NCI-H2029 treated with DMSO at 0.1 percent for 48 hours (cell line): ENCODE measurements at regions not wholly inside any gene's neighbourhood (a gene's known extent, or its start where the extent isn't known, plus 50 kb on each side); places are given as distances from the start of the nearest gene placed in this dataset.
"Not testable (repeated sequence)": the region's sequence is repeated elsewhere in the genome, so short reads cannot be mapped to it uniquely, and the experiment has no call there.

Experiments
- DNase-seq: peaks from one replicate; lab custom pipeline; 2025; lab: John Stamatoyannopoulos, UW

- DNase-seq = not testable (repeated sequence)
These were observed 731.3 kb upstream of the GRAMD2B start for GRCh38 chr5:125691738-125692530.

- DNase-seq = no peak
These were observed 727.1 kb upstream of the GRAMD2B start for GRCh38 chr5:125695996-125696655.

- DNase-seq = no peak
These were observed 726.4 kb upstream of the GRAMD2B start for GRCh38 chr5:125696762-125697161.

- no peak for DNase-seq
These were observed 724.8 kb upstream of the GRAMD2B start for GRCh38 chr5:125698420-125698819.

- DNase-seq = peak; percentile 74
These were observed 723.3 kb upstream of the GRAMD2B start for GRCh38 chr5:125699860-125700259.

GRCh38 chr5:125700380-125700861, 722.8 kb upstream of the GRAMD2B start:
- DNase-seq = peak; percentile 96

GRCh38 chr5:125703616-125704015, 719.6 kb upstream of the GRAMD2B start:
- DNase-seq = no peak

GRCh38 chr5:125704888-125705287, 718.3 kb upstream of the GRAMD2B start:
- no peak for DNase-seq

- no peak for DNase-seq
These were observed 714.6 kb upstream of the GRAMD2B start for GRCh38 chr5:125708583-125708982.

- DNase-seq = no peak
These were observed 712.5 kb upstream of the GRAMD2B start for GRCh38 chr5:125710745-125711144.

- no peak for DNase-seq
These were observed 710.8 kb upstream of the GRAMD2B start for GRCh38 chr5:125712397-125712796.

GRCh38 chr5:125713109-125713805, 710.0 kb upstream of the GRAMD2B start:
- no peak for DNase-seq

GRCh38 chr5:125715216-125715615, 708.0 kb upstream of the GRAMD2B start:
- no peak for DNase-seq

- no peak for DNase-seq
These were observed 706.0 kb upstream of the GRAMD2B start for GRCh38 chr5:125717209-125717608.

- peak; percentile 97 for DNase-seq
These were observed 703.4 kb upstream of the GRAMD2B start for GRCh38 chr5:125719681-125720347.

GRCh38 chr5:125720348-125720685, 702.9 kb upstream of the GRAMD2B start:
- DNase-seq = no peak

GRCh38 chr5:125720721-125721120, 702.5 kb upstream of the GRAMD2B start:
- no peak for DNase-seq

GRCh38 chr5:125722550-125722949, 700.7 kb upstream of the GRAMD2B start:
- no peak for DNase-seq

- no peak for DNase-seq
These were observed 697.5 kb upstream of the GRAMD2B start for GRCh38 chr5:125725691-125726090.

GRCh38 chr5:125743939-125744338, 679.3 kb upstream of the GRAMD2B start:
- no peak for DNase-seq

- DNase-seq = no peak
These were observed 676.3 kb upstream of the GRAMD2B start for GRCh38 chr5:125746917-125747316.

GRCh38 chr5:125750147-125750860, 672.9 kb upstream of the GRAMD2B start:
- no peak for DNase-seq
